Panc1 (cell line): ENCODE measurements at regions not wholly inside any gene's neighbourhood (a gene's known extent, or its start where the extent isn't known, plus 50 kb on each side); places are given as distances from the start of the nearest gene placed in this dataset.

ENCODE experiments used
- ATAC-seq: fragments of 200-7000 bp; cut with Tn5 transposase; 2 replicates; pipeline ENCODE4 v1.9.1; 2020; ENCODE audit warnings: mild to moderate bottlenecking, moderate library complexity
- BruUV-seq: library from RNA; stranded (reverse); fragments of 400-500 nt; replicated peaks from 2 replicates; lab custom pipeline; 2021; lab: Mats Ljungman, UMichigan
- CTCF ChIA-PET: fragments of 300-600 bp; sonication (Branson Sonifier 250); formaldehyde crosslinking; loops from one replicate; lab custom pipeline; 2022; ENCODE audit warnings: antibody characterized with exemption; lab: Charles Lee
- POLR2A ChIA-PET: fragments of 300-600 bp; sonication (Branson Sonifier 250); formaldehyde crosslinking; loops from one replicate; lab custom pipeline; 2022; ENCODE audit warnings: antibody characterized with exemption; lab: Charles Lee
- DNase-seq: peaks from one replicate; pipeline ENCODE4 v3.0.0-alpha.2; 2010; ENCODE audit warnings: low read depth, low spot score
- H3K27ac ChIP-seq: 2 replicates; pipeline ENCODE4 v1.5.1; 2011; ENCODE audit warnings: mild to moderate bottlenecking, low read length, inconsistent platforms
- H3K27me3 ChIP-seq: fragments of 200-500 bp; sonication (Bioruptor generic); 2 replicates; pipeline ENCODE4 v1.6.0; 2014; ENCODE audit warnings: low read length, inconsistent platforms; ENCODE audit not compliant: control insufficient read depth, insufficient read depth
- H3K36me3 ChIP-seq: fragments of 200-500 bp; sonication (Bioruptor generic); 2 replicates; pipeline ENCODE4 v1.5.1; 2014; ENCODE audit warnings: inconsistent platforms, mild to moderate bottlenecking, low read length, moderate library complexity; ENCODE audit not compliant: control insufficient read depth, insufficient read depth
- H3K4me1 ChIP-seq: 2 replicates; pipeline ENCODE4 v1.5.1; 2011; ENCODE audit warnings: inconsistent platforms, mild to moderate bottlenecking, low read length, moderate library complexity; ENCODE audit not compliant: control insufficient read depth, insufficient read depth
- H3K4me3 ChIP-seq, 2 experiments: 2 replicates each; pipeline ENCODE4 v1.5.1; 2011 to 2012; ENCODE audit warnings: low read depth in 2 of 2, low read length in 2 of 2, mild to moderate bottlenecking in 2 of 2, inconsistent platforms in 1 of 2, moderate library complexity in 1 of 2
- H3K9me3 ChIP-seq: fragments of 200-500 bp; sonication (Bioruptor generic); 2 replicates; pipeline ENCODE4 v1.5.1; 2014; ENCODE audit warnings: low read depth, mild to moderate bottlenecking, inconsistent platforms, low read length, moderate library complexity; ENCODE audit not compliant: control insufficient read depth, insufficient read depth
- CTCF ChIP-seq: fragments of 450-650 bp; IDR thresholded peaks from 2 replicates; pipeline ENCODE4 v1.5.1; 2017; ENCODE audit warnings: mild to moderate bottlenecking
- POLR2AphosphoS5 ChIP-seq: IDR thresholded peaks from 2 replicates; pipeline ENCODE4 v1.6.1; 2012; ENCODE audit warnings: mild to moderate bottlenecking, low read depth, low read length, moderate library complexity
- REST ChIP-seq, 2 experiments: IDR thresholded peaks; 2 replicates each; pipeline ENCODE4 v1.6.1; 2011 to 2012; ENCODE audit warnings: low read depth in 2 of 2, control low read depth in 1 of 2, low read length in 1 of 2, mild to moderate bottlenecking in 1 of 2, moderate library complexity in 1 of 2; ENCODE audit not compliant: insufficient read depth in 1 of 2
- SIN3A ChIP-seq: IDR thresholded peaks from 2 replicates; pipeline ENCODE4 v1.6.1; 2012; ENCODE audit warnings: low read depth, mild to moderate bottlenecking, low read length, moderate library complexity, borderline replicate concordance; ENCODE audit not compliant: insufficient read depth
- TCF7L2 ChIP-seq: IDR thresholded peaks from 2 replicates; pipeline ENCODE4 v1.6.1; 2011; ENCODE audit warnings: mild to moderate bottlenecking, low read depth, low read length, inconsistent platforms
- in situ Hi-C: cut with HindIII; loops from 2 replicates; pipeline ENCODE4 v1.10.0; 2016; ENCODE audit warnings: low sequenced_read_pairs, low pct_unique_long_range_greater_than_20kb
- intact Hi-C: fragments of 100-400 bp; cut with micrococcal nuclease; formaldehyde crosslinking; loops from one replicate; pipeline ENCODE4 v1.10.0; 2022; ENCODE audit not compliant: unreplicated experiment

DNA sequence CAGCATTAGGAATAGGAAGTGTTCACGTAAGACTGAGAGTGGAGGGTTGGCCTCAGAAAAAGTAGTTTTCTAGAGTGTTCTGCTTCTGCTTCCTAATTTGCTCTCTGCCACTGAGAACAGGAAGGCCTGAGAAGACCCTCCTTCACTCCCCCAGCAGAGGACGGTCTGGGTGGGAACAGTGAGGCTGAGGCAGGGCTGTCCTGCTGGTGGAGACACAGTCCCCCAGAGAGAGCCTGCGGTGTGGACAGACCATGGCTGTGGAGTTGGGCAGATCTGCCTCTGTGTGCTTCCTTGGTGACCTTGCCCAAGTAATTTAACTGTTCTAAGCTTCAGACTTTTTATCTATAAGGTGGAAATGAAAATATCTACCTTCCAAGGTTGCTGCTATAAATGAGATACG lies 182.3 kb downstream of the DACT1 start:
- intact Hi-C loops: no loop called here

GRCh38 chr14:58821421-58821820 lies 183.7 kb downstream of the DACT1 start:
- BruUV-seq: no TSS peak
- H3K4me1 ChIP-seq: no peaks in the 10 kb centered on the region
- intact Hi-C loops (no loop called here), in situ Hi-C loops (no loop called here)
- no peaks in the 10 kb centered on the region for H3K9me3 ChIP-seq
- ATAC-seq: no peak
- POLR2A ChIA-PET: no interaction called here
- no peak overlapping the region for H3K27ac ChIP-seq
- H3K27me3 ChIP-seq: no peaks in the 10 kb centered on the region
- H3K4me3 ChIP-seq: no peak overlapping the region
- no peak for TF ChIP-seq TCF7L2
- TF ChIP-seq CTCF: no peak
- TF ChIP-seq SIN3A: no peak
- TF ChIP-seq REST (IDR thresholded peaks at IDR 0.05; ENCODE audit: insufficient read depth in 1 of 2, low read depth in 2 of 2, low read length in 1 of 2): no peak
- TF ChIP-seq POLR2AphosphoS5: no peak
- DNase-seq: no peak
- H3K36me3 ChIP-seq: no peaks in the 10 kb centered on the region
- CTCF ChIA-PET: no interaction called here

More for the DNA sequence above, 182.3 kb downstream of the DACT1 start:
- DNase-seq: no peak
- Histone ChIP-seq H3K36me3 (no peaks in the 10 kb centered on the region), H3K4me1 (no peaks in the 10 kb centered on the region), H3K4me3 (no peak overlapping the region), H3K27me3 (no peaks in the 10 kb centered on the region), H3K9me3 (no peaks in the 10 kb centered on the region), H3K27ac (no peak overlapping the region)
- POLR2A ChIA-PET: no interaction called here
- ATAC-seq: no peak
- no TSS peak for BruUV-seq
- CTCF ChIA-PET: no interaction called here
- TF ChIP-seq TCF7L2: no peak
- TF ChIP-seq SIN3A: no peak
- no peak for TF ChIP-seq POLR2AphosphoS5
- no peak for TF ChIP-seq CTCF
- TF ChIP-seq REST (IDR thresholded peaks at IDR 0.05; ENCODE audit: insufficient read depth in 1 of 2, low read depth in 2 of 2, low read length in 1 of 2): no peak
- in situ Hi-C loops: no loop called here
